Testis (tissue), 2 donors: ENCODE measurements at regions not wholly inside any gene's neighbourhood (a gene's known extent, or its start where the extent isn't known, plus 50 kb on each side); places are given as distances from the start of the nearest gene placed in this dataset.

Experiments
- DNase-seq: peaks from one replicate; pipeline ENCODE4 v3.0.0-alpha.2; 2019
- H3K27ac ChIP-seq, 2 donors: fragments of 200-600 bp; sonication (generic); one replicate each; pipeline ENCODE4 v1.5.1; 2019
- H3K27me3 ChIP-seq: fragments of 200-600 bp; sonication (generic); one replicate; pipeline ENCODE4 v1.5.1; 2019
- H3K36me3 ChIP-seq: fragments of 200-600 bp; sonication (generic); one replicate; pipeline ENCODE4 v1.5.1; 2017; ENCODE audit warnings: low read depth; ENCODE audit errors: missing control alignments
- H3K4me1 ChIP-seq: fragments of 200-600 bp; sonication (generic); one replicate; pipeline ENCODE4 v1.5.1; 2019
- H3K4me3 ChIP-seq, 2 donors: fragments of 200-600 bp; sonication (generic); one replicate each; pipeline ENCODE4 v1.5.1; 2017 to 2019
- H3K9me3 ChIP-seq: fragments of 200-600 bp; sonication (generic); one replicate; pipeline ENCODE4 v1.5.1; 2017
- POLR2A ChIP-seq: fragments of 450-650 bp; IDR thresholded peaks from one replicate; pipeline ENCODE4 v1.6.1; 2017; ENCODE audit warnings: antibody characterized with exemption, mild to moderate bottlenecking, moderate library complexity
- WGBS, 2 donors: methylation state at CpG; one replicate each; pipeline ENCODE4 v1.1.5; 2018; 5-methylcytosine and 5-hydroxymethylcytosine counted together
- intact Hi-C: fragments of 100-400 bp; cut with DNase I; formaldehyde crosslinking; loops from one replicate; pipeline ENCODE4 v1.15.1; 2023; ENCODE audit warnings: low total_unique reads
- TF ChIP-seq, protein P1 (sequence below), 3 experiments: fragments of 450-650 bp in 2 of 3; fragments of 200-600 bp in 1 of 3; sonication (generic) in 1 of 3; IDR thresholded peaks; one replicate each; pipeline ENCODE4 v1.5.1; 2016 to 2019; ENCODE audit warnings: antibody characterized with exemption in 3 of 3, mild to moderate bottlenecking in 2 of 3, moderate library complexity in 1 of 3

DNA sequence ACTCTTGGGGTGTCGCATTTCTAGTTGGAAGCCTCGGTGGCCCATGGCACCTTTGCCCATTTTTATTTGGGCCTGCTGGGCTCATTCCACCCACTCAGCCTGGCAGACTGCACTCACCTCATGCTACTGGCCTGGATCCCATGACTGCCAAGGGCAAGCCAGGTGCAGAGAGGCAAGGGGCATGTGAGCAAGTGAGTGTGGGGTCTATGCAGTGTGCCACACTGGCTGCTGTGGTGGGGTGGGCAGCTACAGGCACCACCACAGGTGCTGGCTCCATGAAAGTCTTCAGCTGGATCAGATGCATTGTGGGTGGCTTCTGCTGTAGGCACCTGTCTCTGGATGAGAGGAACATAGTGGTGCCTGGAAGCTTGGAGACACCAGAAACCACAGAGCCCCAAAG, 220.8 kb downstream of the POLR1F start:
- no peaks in the 10 kb centered on the region for H3K36me3 ChIP-seq
- TF ChIP-seq, protein P1, sequence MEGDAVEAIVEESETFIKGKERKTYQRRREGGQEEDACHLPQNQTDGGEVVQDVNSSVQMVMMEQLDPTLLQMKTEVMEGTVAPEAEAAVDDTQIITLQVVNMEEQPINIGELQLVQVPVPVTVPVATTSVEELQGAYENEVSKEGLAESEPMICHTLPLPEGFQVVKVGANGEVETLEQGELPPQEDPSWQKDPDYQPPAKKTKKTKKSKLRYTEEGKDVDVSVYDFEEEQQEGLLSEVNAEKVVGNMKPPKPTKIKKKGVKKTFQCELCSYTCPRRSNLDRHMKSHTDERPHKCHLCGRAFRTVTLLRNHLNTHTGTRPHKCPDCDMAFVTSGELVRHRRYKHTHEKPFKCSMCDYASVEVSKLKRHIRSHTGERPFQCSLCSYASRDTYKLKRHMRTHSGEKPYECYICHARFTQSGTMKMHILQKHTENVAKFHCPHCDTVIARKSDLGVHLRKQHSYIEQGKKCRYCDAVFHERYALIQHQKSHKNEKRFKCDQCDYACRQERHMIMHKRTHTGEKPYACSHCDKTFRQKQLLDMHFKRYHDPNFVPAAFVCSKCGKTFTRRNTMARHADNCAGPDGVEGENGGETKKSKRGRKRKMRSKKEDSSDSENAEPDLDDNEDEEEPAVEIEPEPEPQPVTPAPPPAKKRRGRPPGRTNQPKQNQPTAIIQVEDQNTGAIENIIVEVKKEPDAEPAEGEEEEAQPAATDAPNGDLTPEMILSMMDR (IDR thresholded peaks at IDR 0.05): no peak
- no peak for TF ChIP-seq POLR2A
- 96 to 100% methylated on average over 2 of the region's 2 CpGs for WGBS, 2 donors
- intact Hi-C loops: no loop called here
- H3K4me3 ChIP-seq: no peak overlapping the region
- no peaks in the 10 kb centered on the region for H3K4me1 ChIP-seq
- H3K9me3 ChIP-seq: no peaks in the 10 kb centered on the region
- no peak for DNase-seq
- no peak overlapping the region for H3K27ac ChIP-seq
- no peaks in the 10 kb centered on the region for H3K27me3 ChIP-seq

DNA sequence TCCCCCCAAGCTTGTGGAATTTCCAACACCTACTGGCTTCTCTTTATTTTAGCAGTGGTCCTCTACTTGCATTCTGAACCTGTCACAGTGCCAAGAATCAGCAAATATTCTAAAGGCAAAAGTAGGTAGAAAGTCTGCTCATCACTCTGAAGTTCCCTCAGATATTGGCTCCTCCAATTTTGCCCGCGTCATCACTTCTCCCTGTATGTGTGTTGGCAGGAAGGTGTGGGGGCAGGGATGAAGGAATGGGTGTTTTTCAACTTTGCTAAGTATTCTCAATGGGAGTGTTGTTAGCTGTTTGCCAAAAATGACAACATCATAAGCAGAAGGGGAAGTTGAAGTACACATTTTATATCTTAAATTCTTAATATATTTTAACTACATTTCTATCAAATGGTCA, 226.2 kb downstream of the POLR1F start:
- DNase-seq: no peak
- TF ChIP-seq, protein P1 (IDR thresholded peaks at IDR 0.05): no peak
- TF ChIP-seq POLR2A: no peak
- Histone ChIP-seq H3K36me3 (no peaks in the 10 kb centered on the region), H3K4me1 (no peaks in the 10 kb centered on the region), H3K9me3 (no peaks in the 10 kb centered on the region), H3K27ac (no peak overlapping the region), H3K4me3 (no peak overlapping the region), H3K27me3 (no peaks in the 10 kb centered on the region)
- WGBS, 2 donors: 89 to 92% methylated on average over 2 of the region's 2 CpGs
- intact Hi-C loops: no loop called here

DNA sequence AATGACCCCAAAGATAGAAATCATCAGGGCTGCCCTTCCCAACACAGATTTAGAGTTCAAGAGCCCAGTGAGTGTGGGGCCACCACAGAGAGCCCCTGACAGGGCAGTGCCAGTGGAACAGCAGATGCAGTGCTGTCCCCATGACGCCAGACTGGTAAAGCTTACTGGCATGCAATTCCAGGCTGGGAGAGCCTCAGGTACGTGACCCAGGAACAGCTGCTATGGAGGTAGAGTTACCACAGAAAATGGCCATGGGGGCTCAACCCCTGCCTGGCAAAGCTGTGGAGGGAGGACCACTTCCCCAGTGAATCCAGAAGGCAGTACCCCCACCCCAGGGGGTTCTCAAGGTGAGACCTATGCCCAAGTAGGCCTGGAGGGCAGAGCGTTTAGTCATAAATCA, 228.5 kb downstream of the POLR1F start:
- Histone ChIP-seq H3K36me3 (no peaks in the 10 kb centered on the region), H3K4me1 (no peaks in the 10 kb centered on the region), H3K4me3 (no peak overlapping the region), H3K27ac (no peak overlapping the region), H3K9me3 (no peaks in the 10 kb centered on the region), H3K27me3 (no peaks in the 10 kb centered on the region)
- TF ChIP-seq POLR2A: no peak
- TF ChIP-seq, protein P1 (IDR thresholded peaks at IDR 0.05): no peak
- WGBS, 2 donors: 97 to 100% methylated on average over 3 of the region's 3 CpGs
- DNase-seq: no peak
- intact Hi-C loops: no loop called here

DNA sequence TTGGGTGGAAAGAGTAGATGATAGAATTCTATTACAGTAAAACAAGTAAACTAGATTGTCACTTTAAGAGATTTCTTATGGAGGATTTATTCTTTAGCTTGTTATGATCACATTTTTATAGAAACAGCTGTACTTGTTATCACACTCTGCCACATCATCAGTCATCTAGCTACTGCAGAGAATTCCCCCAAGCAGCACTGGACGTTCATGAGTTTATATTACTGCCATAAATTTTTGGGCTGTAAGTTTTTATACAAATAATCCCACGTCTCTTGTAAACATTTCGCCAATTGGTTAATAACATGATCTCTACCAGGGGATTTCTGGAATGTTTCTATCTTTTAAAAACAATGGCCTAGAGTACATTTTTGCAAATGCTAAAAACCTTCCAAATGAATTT, 238.8 kb downstream of the POLR1F start:
- Histone ChIP-seq H3K36me3 (no peaks in the 10 kb centered on the region), H3K27ac (no peak overlapping the region), H3K4me1 (no peaks in the 10 kb centered on the region), H3K27me3 (no peaks in the 10 kb centered on the region), H3K4me3 (no peak overlapping the region), H3K9me3 (no peaks in the 10 kb centered on the region)
- TF ChIP-seq POLR2A: no peak
- TF ChIP-seq, protein P1 (IDR thresholded peaks at IDR 0.05): no peak
- WGBS, 2 donors: 40 to 56% methylated on average over 3 of the region's 3 CpGs
- intact Hi-C loops: no loop called here
- no peak for DNase-seq

DNA sequence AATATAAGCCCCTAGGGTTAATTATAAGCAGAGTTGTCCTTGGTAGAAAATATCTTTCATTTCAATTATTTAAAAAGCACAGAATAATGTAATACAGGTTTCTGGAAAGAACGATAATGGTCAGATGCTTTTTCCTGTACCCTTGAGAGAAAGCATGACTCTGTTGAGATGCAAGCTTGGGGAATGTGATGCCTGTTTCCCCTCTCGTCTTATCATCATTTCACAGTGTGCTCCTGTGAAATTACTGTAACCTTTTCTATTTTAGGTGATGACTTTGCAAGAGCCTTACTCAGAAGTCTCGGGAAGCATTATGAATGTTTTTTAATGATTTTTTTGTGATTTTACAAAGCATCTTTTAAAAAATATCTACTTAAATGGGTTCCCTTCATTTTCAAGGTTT, 243.0 kb downstream of the POLR1F start:
- H3K4me3 ChIP-seq: no peak overlapping the region
- no peak for DNase-seq
- 23 to 34% methylated on average over 3 of the region's 3 CpGs for WGBS, 2 donors
- H3K27me3 ChIP-seq: no peaks in the 10 kb centered on the region
- H3K36me3 ChIP-seq: no peaks in the 10 kb centered on the region
- H3K27ac ChIP-seq: no peak overlapping the region
- H3K4me1 ChIP-seq: no peaks in the 10 kb centered on the region
- intact Hi-C loops: no loop called here
- TF ChIP-seq, protein P1 (IDR thresholded peaks at IDR 0.05): no peak
- no peak for TF ChIP-seq POLR2A
- H3K9me3 ChIP-seq: no peaks in the 10 kb centered on the region
